SK-N-MC (cell line): ENCODE measurements at regions not wholly inside any gene's neighbourhood (a gene's known extent, or its start where the extent isn't known, plus 50 kb on each side); places are given as distances from the start of the nearest gene placed in this dataset.

Source experiments
- EZH2 ChIP-seq: fragments of 200-600 bp; sonication (generic); IDR thresholded peaks from one replicate; pipeline ENCODE4 v1.6.1; 2017; ENCODE audit warnings: antibody characterized with exemption
- POLR2AphosphoS5 ChIP-seq: IDR thresholded peaks from 2 replicates; pipeline ENCODE4 v1.6.1; 2012; ENCODE audit warnings: mild to moderate bottlenecking, low read depth, low read length, borderline replicate concordance

DNA sequence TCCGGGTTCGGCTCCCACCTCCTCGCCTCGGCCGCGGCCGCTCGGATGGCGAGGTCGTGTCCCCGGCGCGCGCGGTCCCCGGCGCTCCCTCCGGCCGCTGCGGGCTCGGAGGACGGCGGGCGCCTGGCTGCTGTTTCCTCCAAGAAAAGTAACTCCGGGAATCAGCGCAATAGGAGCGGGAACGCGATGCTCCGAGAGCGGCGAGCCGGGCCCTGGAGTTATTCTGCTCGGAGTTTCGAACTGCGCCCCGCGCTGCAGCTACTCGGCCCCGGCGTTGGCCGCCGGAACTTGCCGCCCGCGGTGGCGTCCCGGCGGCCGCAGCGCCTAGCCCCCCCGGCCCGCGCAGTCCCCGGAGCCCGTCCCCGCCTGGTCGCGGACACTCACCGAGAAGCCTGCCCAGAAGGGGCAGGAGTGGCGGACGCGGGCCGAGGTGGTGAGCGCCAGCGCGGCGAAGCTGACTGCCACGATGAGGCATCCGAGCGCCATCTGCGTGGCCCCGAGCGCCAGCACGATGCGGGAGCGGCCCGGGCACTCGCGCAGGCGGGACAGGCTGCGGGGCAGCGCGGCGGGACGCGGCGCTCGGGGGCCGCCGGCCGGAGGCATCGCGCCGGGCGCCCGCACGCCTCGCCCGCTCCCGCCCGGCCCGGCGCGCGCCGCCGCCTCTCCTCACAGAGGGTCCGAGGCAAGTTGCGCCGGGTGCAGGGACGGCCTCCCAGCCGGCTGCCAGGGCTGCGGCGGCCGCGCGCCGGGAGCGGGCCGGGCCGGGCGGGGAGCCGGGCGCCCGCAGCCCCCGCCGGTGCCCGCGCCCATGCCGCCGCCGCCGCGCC is 251.9 kb downstream of the TJP1 start:
- TF ChIP-seq EZH2 (no peak), POLR2AphosphoS5 (no peak)
